HepG2 (cell line): ENCODE measurements at regions not wholly inside any gene's neighbourhood (a gene's known extent, or its start where the extent isn't known, plus 50 kb on each side); places are given as distances from the start of the nearest gene placed in this dataset.

Source experiments
- ATAC-seq: fragments of 200-7000 bp; cut with Tn5 transposase; 3 replicates; pipeline ENCODE4 v1.9.1; 2020; ENCODE audit warnings: mild to moderate bottlenecking, moderate library complexity
- BruUV-seq: library from RNA; stranded (reverse); fragments of 400-500 nt; replicated peaks from 2 replicates; lab custom pipeline; 2021; lab: Mats Ljungman, UMichigan
- CTCF ChIA-PET: fragments of 300-600 bp; formaldehyde crosslinking; extraction: SDS; loops from one replicate; lab custom pipeline; 2021; ENCODE audit warnings: low total read pairs, inconsistent platforms, low intra/inter-chr PET ratio; lab: Yijun Ruan, JAX
- POLR2A ChIA-PET: fragments of 350-600 bp; sonication (Branson Sonifier 250); formaldehyde crosslinking; loops from one replicate; lab custom pipeline; 2020; ENCODE audit warnings: antibody characterized with exemption, inconsistent platforms; lab: Yijun Ruan, JAX
- DNase-seq: peaks from one replicate; pipeline ENCODE4 v3.0.0-alpha.2; 2015; ENCODE audit warnings: low spot score
- FAIRE-seq: peaks from 3 replicates; lab custom pipeline; 2011; peaks lifted over from hg19 to GRCh38; lab: Jason Lieb, UNC
- H2AFZ ChIP-seq: one replicate; pipeline ENCODE4 v1.6.1; 2011; ENCODE audit warnings: low read length, inconsistent platforms
- H3K27ac ChIP-seq: fragments of 300-600 bp; 3 replicates; pipeline ENCODE4 v1.8.0; 2011; ENCODE audit warnings: mixed run types, mild to moderate bottlenecking, mixed read lengths, low read length, inconsistent platforms; ENCODE audit not compliant: insufficient read depth; ENCODE audit errors: extremely low read length
- H3K27me3 ChIP-seq, 2 experiments: fragments of 200-600 bp in 1 of 2; 2 replicates in 1 of 2; 3 replicates in 1 of 2; pipeline versions ENCODE4 v1.6.0 to v1.8.0; 2011; ENCODE audit warnings: low read length in 2 of 2, mild to moderate bottlenecking in 2 of 2, moderate library complexity in 2 of 2, inconsistent platforms in 1 of 2; ENCODE audit not compliant: insufficient read depth in 2 of 2, control insufficient read depth in 1 of 2
- H3K36me3 ChIP-seq, 2 experiments: fragments of 200-600 bp in 1 of 2; replicated peaks in 1 of 2; 2 replicates in 1 of 2; 3 replicates in 1 of 2; pipeline versions ENCODE4 v1.5.1 to v1.8.0; 2011; ENCODE audit warnings: low read length in 2 of 2, inconsistent platforms in 1 of 2; ENCODE audit not compliant: insufficient read depth in 2 of 2, control insufficient read depth in 1 of 2
- H3K4me1 ChIP-seq: 2 replicates; pipeline ENCODE4 v1.5.1; 2012; ENCODE audit warnings: low read length, inconsistent platforms; ENCODE audit not compliant: insufficient read depth
- H3K4me2 ChIP-seq: 2 replicates; pipeline ENCODE4 v1.6.0; 2011; ENCODE audit warnings: low read depth, low read length, inconsistent platforms
- H3K4me3 ChIP-seq, 3 experiments: fragments of 200-600 bp in 1 of 3; sonication (generic), shearing (Covaris generic) in 1 of 3; replicated peaks in 1 of 3; 2 replicates each; pipeline ENCODE4 v1.5.1; 2011 to 2016; ENCODE audit warnings: low read length in 3 of 3, inconsistent platforms in 2 of 3, low read depth in 2 of 3, mild to moderate bottlenecking in 2 of 3, control low read depth in 1 of 3, mixed read lengths in 1 of 3; ENCODE audit not compliant: insufficient read depth in 1 of 3
- H3K79me2 ChIP-seq: one replicate; pipeline ENCODE4 v1.6.1; 2011; ENCODE audit warnings: low read length, inconsistent platforms; ENCODE audit not compliant: insufficient read depth
- H3K9ac ChIP-seq: 2 replicates; pipeline ENCODE4 v1.6.0; 2011; ENCODE audit warnings: mild to moderate bottlenecking, low read depth, low read length, inconsistent platforms; ENCODE audit not compliant: insufficient read depth
- H3K9me3 ChIP-seq: 2 replicates; pipeline ENCODE4 v1.5.1; 2012; ENCODE audit warnings: mild to moderate bottlenecking, low read length
- H4K20me1 ChIP-seq: 2 replicates; pipeline ENCODE4 v1.6.0; 2011; ENCODE audit warnings: inconsistent platforms, mild to moderate bottlenecking, low read length, moderate library complexity; ENCODE audit not compliant: insufficient read depth
- ARNT ChIP-seq: fragments of 450-650 bp; IDR thresholded peaks from 2 replicates; pipeline ENCODE4 v1.6.1; 2017
- DZIP1 ChIP-seq: sonication (generic); formaldehyde crosslinking; IDR thresholded peaks from 2 replicates; pipeline ENCODE4 v1.5.0; 2020; ENCODE audit warnings: mild to moderate bottlenecking, missing genetic modification reagents
- MAFK ChIP-seq, 2 experiments: IDR thresholded peaks in 1 of 2; conservative IDR thresholded peaks in 1 of 2; 2 replicates each; pipeline ENCODE4 v1.6.1; 2011; ENCODE audit warnings: improper control_type of control experiment in 2 of 2, low read length in 2 of 2
- NCOA1 ChIP-seq: sonication (generic); formaldehyde crosslinking; IDR thresholded peaks from 2 replicates; pipeline ENCODE4 v1.9.0; 2021; ENCODE audit warnings: missing genetic modification reagents
- RFX3 ChIP-seq: IDR thresholded peaks from 2 replicates; pipeline ENCODE4 v1.6.1; 2016; ENCODE audit warnings: missing biosample characterization, missing genetic modification reagents
- TBP ChIP-seq: sonication (generic); formaldehyde crosslinking; IDR thresholded peaks from 2 replicates; pipeline ENCODE4 v1.5.0; 2020; ENCODE audit warnings: missing genetic modification reagents
- ZFX ChIP-seq: sonication (generic); formaldehyde crosslinking; IDR thresholded peaks from 2 replicates; pipeline ENCODE4 v1.4.0; 2020; ENCODE audit warnings: mild to moderate bottlenecking, low read depth, missing genetic modification reagents, moderate library complexity
- ZNF124 ChIP-seq: sonication (generic); formaldehyde crosslinking; IDR thresholded peaks from 2 replicates; pipeline ENCODE4 v1.4.0; 2020; ENCODE audit warnings: missing genetic modification reagents
- ZNF572 ChIP-seq: sonication (generic); formaldehyde crosslinking; IDR thresholded peaks from 2 replicates; pipeline ENCODE4 v1.5.1; 2020; ENCODE audit warnings: mild to moderate bottlenecking, missing genetic modification reagents
- WGBS: methylation state at CpG from one replicate; pipeline ENCODE4 v1.1.6; 2017; ENCODE audit warnings: low lambda C conversion rate; 5-methylcytosine and 5-hydroxymethylcytosine counted together
- in situ Hi-C: cut with HindIII; loops from 2 replicates; pipeline ENCODE4 v1.10.0; 2017; ENCODE audit warnings: low pct_unique_long_range_greater_than_20kb; ENCODE audit not compliant: extremely low pct_ligation_motif_present
- intact Hi-C: fragments of 100-400 bp; cut with micrococcal nuclease; formaldehyde crosslinking; loops from one replicate; pipeline ENCODE4 v1.10.0; 2022; ENCODE audit not compliant: unreplicated experiment
- TF ChIP-seq, protein P1 (sequence below): sonication (generic); formaldehyde crosslinking; IDR thresholded peaks from 2 replicates; pipeline ENCODE4 v1.4.0; 2020; ENCODE audit warnings: missing genetic modification reagents, borderline replicate concordance

DNA sequence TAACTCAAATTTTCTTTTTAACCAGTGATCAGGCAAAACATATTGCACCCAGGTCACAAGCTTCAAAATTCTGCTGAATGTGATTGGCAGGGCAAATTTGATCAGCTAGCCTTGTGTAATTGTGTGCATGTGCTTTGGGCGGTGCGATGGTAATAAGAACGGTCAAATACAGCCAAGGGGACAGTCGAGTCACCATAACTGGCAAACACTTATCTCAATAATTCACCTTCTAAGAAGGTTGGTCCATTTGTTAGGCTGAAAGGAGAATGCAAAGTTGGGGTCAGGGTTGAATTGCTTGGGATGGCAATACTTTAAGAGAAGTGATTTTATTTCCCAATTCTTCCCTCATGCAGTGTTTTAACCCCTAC lies 302.4 kb upstream of the PDZRN3 start:
- POLR2A ChIA-PET, result no interaction called here
- intact Hi-C loops, result no loop called here
- FAIRE-seq, result no peak

More for the DNA sequence above, 302.4 kb upstream of the PDZRN3 start:
- no TSS peak for BruUV-seq
- H3K4me3 ChIP-seq, result no peak overlapping the region
- no peaks in the 10 kb centered on the region for H3K9me3 ChIP-seq
- ATAC-seq (no peak), DNase-seq (no peak)
- H3K36me3 ChIP-seq, result no peaks in the 10 kb centered on the region
- no peak overlapping the region for H3K9ac ChIP-seq
- TF ChIP-seq ZNF572 (CRISPR knock-in tag) (no peak), RFX3 (CRISPR knock-in tag) (no peak), MAFK (conservative IDR thresholded peaks at IDR 0.05 in 1 of 2, IDR thresholded peaks at IDR 0.05 in 1 of 2; ENCODE audit: low read length in 2 of 2) (no peak), ZFX (CRISPR knock-in tag) (no peak), DZIP1 (CRISPR knock-in tag) (no peak), ARNT (no peak), TBP (CRISPR knock-in tag) (no peak), NCOA1 (CRISPR knock-in tag) (no peak), ZNF124 (CRISPR knock-in tag) (no peak)
- TF ChIP-seq, protein P1, sequence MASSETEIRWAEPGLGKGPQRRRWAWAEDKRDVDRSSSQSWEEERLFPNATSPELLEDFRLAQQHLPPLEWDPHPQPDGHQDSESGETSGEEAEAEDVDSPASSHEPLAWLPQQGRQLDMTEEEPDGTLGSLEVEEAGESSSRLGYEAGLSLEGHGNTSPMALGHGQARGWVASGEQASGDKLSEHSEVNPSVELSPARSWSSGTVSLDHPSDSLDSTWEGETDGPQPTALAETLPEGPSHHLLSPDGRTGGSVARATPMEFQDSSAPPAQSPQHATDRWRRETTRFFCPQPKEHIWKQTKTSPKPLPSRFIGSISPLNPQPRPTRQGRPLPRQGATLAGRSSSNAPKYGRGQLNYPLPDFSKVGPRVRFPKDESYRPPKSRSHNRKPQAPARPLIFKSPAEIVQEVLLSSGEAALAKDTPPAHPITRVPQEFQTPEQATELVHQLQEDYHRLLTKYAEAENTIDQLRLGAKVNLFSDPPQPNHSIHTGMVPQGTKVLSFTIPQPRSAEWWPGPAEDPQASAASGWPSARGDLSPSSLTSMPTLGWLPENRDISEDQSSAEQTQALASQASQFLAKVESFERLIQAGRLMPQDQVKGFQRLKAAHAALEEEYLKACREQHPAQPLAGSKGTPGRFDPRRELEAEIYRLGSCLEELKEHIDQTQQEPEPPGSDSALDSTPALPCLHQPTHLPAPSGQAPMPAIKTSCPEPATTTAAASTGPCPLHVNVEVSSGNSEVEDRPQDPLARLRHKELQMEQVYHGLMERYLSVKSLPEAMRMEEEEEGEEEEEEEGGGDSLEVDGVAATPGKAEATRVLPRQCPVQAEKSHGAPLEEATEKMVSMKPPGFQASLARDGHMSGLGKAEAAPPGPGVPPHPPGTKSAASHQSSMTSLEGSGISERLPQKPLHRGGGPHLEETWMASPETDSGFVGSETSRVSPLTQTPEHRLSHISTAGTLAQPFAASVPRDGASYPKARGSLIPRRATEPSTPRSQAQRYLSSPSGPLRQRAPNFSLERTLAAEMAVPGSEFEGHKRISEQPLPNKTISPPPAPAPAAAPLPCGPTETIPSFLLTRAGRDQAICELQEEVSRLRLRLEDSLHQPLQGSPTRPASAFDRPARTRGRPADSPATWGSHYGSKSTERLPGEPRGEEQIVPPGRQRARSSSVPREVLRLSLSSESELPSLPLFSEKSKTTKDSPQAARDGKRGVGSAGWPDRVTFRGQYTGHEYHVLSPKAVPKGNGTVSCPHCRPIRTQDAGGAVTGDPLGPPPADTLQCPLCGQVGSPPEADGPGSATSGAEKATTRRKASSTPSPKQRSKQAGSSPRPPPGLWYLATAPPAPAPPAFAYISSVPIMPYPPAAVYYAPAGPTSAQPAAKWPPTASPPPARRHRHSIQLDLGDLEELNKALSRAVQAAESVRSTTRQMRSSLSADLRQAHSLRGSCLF (CRISPR knock-in tag), result no peak
- H3K4me1 ChIP-seq, result no peaks in the 10 kb centered on the region
- H3K79me2 ChIP-seq, result no peaks in the 10 kb centered on the region
- H3K27me3 ChIP-seq, result peaks cover 0 to 2% of the 10 kb centered on the region in 2 experiments; a peak in 1 of 5 replicates
- in situ Hi-C loops, result no loop called here
- CTCF ChIA-PET, result no interaction called here
- no peak overlapping the region for H2AFZ ChIP-seq
- no peak overlapping the region for H3K4me2 ChIP-seq
- no peaks in the 10 kb centered on the region for H4K20me1 ChIP-seq
- 50% methylated on average over 4 of the region's 4 CpGs for WGBS
- no peak overlapping the region for H3K27ac ChIP-seq
